HG02852 (cell line): ENCODE measurements at regions not wholly inside any gene's neighbourhood (a gene's known extent, or its start where the extent isn't known, plus 50 kb on each side); places are given as distances from the start of the nearest gene placed in this dataset.

ENCODE experiments used
- ATAC-seq: cut with Tn5 transposase; IDR thresholded peaks from one replicate; pipeline ENCODE4 v1.9.1; 2021; ENCODE audit warnings: mild to moderate bottlenecking, moderate library complexity; ENCODE audit not compliant: unreplicated experiment

DNA sequence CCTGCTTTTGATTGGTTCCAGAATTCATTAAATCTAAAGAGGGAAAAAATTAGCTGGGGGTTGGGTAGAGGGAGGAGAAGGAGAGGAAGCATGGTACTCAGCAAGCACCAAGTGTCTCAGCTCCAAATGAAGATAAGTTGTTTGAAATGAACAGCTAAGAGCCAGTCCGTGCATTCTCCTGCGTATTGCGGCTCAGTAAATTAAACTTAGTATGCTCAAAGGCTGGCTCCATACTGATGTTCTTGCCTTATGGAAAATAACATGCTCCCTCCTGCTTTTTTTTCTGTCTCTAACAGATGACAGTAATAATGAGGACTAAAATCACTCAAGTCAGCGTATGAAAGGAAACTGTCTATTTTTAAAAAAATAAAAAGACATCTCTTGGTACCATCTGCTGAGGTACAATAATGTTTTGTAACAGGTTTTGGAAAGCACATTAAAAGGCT lies 161.0 kb downstream of the SPATA31D1 start:
- no peak for ATAC-seq

GRCh38 chr9:82152181-82152580 lies 163.6 kb downstream of the SPATA31D1 start:
- no peak for ATAC-seq

DNA sequence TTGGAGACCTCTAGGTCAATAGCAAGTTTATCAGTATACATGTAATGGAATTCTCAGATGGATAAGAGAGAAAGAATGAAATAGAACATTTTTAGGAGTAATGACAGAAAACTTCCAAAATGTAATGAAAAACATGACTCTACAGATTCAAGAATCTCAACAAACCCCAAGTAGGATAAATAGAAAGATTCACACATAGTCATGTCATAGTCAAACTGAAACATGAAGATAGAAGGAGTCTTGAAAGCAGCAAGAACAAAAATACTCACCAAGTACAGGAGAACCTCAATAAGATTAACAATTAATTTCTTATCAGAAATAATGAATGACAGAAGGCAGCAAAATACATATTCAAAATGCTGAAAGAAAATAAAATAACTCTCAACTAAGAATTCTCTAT lies 164.5 kb downstream of the SPATA31D1 start:
- no peak for ATAC-seq

DNA sequence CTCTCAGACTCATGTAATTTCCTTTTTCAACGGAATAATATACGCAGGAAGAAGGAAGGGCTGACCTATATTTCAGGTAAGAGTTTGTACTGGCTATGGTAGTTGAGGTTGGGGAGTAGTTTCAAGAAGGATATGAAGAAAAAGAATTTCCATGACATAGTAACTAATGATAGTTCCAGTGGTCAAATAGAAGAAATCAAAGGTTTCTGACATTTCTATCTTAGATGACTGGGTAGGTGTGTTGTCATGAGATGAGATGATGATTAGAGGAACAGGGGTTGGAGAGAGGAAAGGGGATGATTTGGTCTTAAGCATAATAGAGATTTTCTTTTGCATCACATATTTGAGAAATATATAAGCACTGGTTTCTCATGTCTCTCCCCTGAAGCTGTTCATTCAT lies 166.0 kb downstream of the SPATA31D1 start:
- ATAC-seq, result no peak

DNA sequence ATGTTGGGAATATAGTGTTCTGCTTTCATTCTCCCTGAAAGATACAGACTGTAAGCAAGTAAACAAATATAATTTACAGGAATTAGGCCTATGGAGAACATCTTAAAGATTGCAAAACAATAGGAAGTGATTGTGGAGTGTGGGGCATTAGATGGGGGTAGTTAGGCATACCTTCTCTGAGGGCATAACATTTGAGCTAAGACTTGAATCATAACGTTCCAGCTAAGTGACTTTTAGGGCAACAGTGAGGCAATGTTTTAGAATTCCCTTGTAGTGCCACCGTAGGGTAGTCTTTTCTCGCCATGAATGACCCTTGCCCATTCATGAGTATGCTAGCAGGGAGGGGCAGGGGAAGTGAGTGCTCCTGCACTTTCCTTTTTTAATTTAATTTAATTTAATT lies 173.3 kb downstream of the SPATA31D1 start:
- ATAC-seq, result no peak

DNA sequence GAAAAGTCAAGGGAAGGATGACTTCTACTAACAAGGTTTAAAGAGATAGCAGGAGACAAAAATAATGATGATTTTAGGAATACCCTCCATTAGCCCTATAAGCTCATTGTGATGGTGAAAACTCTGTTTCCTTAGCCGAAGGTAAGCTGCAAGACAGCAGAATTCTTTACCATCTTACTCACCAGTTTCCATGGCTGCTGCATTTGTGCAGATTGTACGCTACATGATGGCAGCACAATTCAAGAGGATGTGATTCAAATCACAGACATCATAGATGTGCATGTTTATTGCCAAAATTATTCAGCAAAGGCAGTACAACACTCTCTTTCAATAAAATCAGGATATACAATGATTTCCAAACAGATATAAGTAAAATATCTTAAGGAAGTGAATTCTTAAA lies 175.6 kb downstream of the SPATA31D1 start:
- no peak for ATAC-seq

DNA sequence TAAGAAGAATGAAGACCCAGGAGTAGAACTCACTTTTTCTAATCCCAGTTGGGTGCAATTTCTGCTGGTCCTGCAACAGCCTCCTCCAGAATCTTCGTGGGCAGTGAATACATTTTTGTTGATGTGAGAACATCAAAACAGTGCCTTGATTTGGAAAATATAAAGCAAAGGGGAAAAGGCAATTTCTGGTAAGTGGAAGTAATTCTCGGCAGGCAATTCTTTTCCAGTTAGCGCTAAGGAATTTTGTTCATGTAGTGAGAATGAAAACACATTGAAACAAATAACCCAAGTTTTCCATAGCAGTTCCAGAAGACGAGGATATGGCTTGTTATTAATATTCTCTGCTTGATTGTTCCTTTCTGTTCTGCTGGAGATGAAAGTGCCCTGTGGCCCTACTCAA lies 178.7 kb downstream of the SPATA31D1 start:
- ATAC-seq, result no peak

GRCh38 chr9:82168585-82168984 lies 180.0 kb downstream of the SPATA31D1 start:
- no peak for ATAC-seq

DNA sequence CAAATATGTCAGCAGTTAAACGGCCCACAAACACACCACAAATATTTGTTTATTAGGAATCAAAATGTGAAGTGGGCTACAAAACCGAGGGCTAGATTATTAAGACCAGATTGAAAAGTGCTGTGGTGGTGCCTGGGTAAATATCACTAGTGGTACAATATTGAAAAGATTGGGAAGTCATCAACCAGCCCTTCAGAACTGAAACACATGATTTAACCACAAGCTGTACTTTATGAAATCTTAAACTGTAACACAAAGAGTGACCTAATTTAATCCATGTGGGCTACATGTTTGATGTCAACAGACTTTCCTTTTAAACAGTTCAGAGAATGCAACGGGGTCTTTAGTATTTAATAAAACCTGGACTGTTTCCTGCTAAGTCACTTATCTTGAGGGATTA lies 182.3 kb downstream of the SPATA31D1 start:
- ATAC-seq, result no peak

DNA sequence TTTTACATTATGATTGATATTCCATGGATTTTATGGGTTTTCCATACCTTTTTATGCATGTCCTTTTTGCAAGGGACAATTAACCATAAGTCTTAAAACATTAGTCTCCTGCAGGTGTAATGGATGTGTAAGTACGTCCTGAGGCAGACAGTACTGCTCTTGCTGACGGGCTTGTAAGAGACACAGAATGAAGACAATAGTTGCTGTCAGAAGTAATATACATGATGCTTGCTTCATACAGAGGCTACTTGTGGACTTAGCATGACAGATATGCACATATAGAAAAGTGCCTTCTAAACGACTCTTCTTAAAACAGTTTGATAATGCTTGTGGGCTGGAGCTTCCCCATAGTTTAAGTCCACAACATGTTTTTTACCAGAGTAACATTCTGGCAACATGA lies 182.7 kb downstream of the SPATA31D1 start:
- no peak for ATAC-seq

GRCh38 chr9:82180711-82181110 lies 192.1 kb downstream of the SPATA31D1 start:
- ATAC-seq, result no peak

- no peak for ATAC-seq
These were observed 194.7 kb downstream of the SPATA31D1 start for GRCh38 chr9:82183181-82183860.

- ATAC-seq, result peak; percentile 73
These were observed 196.0 kb downstream of the SPATA31D1 start for GRCh38 chr9:82184524-82184923.

DNA sequence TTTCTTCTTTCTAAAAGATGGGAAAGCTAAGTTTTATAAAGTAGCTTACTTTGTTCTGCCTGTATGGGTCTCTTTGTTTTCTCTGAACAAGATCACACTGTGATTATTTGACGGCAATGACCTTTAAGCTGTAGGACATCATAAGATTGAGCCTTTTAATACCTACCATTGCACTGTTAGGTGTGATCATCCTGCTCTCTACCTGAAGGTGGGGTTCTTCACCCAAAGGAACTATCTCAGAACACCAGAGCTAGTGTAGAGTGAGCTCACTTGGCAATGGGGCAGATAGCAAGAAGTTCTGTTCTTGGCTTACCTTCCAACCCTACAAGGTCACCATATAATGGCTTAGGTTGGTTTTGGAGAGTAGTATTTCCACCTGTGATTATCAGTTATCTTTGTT lies 200.2 kb downstream of the SPATA31D1 start:
- ATAC-seq, result no peak

DNA sequence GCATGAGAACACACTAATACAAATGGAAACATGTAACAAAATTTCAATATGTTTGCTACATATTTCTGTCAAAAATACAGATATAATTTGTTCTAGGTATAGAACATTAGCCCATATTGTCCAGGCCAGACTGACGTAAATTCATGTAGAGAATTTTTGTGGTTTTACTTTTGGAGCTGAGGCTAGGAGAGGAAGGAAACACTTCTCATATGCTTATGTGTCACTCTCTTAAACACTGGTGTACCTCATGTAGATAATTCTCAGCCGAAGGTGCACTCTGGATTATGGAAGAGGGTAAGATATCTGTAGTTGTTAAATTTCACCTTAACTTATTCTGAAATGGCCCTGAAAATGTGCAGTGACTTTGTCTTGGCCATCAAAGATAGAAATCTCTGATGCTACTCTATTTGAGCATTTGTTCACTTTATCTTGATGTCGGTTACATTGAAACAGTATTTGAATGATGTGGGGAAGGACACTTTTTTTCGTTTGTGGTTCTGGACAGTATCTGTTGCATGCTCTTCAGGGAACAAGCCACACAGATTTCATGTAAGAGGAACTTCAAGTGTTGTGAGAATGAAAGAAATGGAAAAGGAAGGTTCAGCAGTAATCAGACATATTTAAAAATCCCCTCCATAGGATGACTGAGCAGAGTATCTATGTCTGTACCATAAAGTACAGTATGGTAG lies 202.7 kb downstream of the SPATA31D1 start:
- no peak for ATAC-seq

GRCh38 chr9:82192211-82192610 lies 203.6 kb downstream of the SPATA31D1 start:
- no peak for ATAC-seq

GRCh38 chr9:82196622-82197441 lies 208.3 kb downstream of the SPATA31D1 start:
- ATAC-seq, result no peak

- ATAC-seq, result no peak
These were observed 212.6 kb downstream of the SPATA31D1 start for GRCh38 chr9:82201196-82201595.

DNA sequence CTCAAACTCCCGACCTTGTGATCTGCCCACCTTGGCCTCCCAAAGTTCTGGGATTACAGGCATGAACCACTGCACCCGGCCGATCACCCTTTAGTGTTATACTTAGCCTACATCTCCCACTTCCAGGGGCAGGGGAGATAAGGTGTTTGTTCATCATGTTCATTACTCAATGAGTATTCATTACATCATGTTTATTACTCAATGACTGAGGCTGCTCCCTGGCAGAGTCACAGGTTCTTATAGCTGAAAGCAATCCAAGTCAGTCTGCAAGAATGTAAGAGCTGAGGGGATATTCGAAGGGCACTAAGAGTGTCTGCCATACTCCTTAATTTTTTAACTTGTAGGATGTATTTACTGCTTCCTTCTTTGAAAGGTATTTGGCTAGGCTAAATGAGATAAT lies 214.2 kb downstream of the SPATA31D1 start:
- no peak for ATAC-seq

GRCh38 chr9:82206490-82206889 lies 217.9 kb downstream of the SPATA31D1 start:
- no peak for ATAC-seq

DNA sequence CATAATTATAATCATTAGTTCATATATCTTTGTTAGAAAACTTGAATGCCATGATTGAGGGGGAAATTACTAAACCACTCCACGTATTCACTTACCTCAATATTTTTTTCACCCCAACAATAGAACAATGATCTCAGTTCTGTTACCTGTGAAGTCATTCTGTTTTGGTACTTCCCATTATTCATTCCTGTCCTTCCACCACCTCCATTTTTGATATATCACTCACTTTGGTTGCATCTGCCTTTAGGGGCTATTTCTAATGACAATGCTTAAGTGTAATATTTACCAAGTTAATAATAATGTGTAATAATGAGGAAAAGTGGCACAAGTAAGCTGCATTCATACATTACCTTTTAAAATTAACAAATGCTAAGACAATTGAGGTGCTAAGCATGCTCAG lies 218.4 kb downstream of the SPATA31D1 start:
- ATAC-seq, result no peak
